Cardiac muscle cell (in vitro differentiated cells and primary cell): ENCODE measurements at regions not wholly inside any gene's neighbourhood (a gene's known extent, or its start where the extent isn't known, plus 50 kb on each side); places are given as distances from the start of the nearest gene placed in this dataset.

Experiments used
- DNase-seq, 2 donors: peaks; one replicate each; pipeline versions ENCODE4 v3.0.0 to v3.0.0-alpha.2; 2010 to 2017; ENCODE audit warnings: low read depth in 1 of 2, low spot score in 1 of 2
- H3K27ac ChIP-seq: fragments of 200-600 bp; sonication (generic); 2 replicates; pipeline ENCODE4 v1.5.1; 2016
- H3K27me3 ChIP-seq: fragments of 200-600 bp; sonication (generic); 2 replicates; pipeline ENCODE4 v1.6.0; 2016; ENCODE audit warnings: control low read depth
- H3K36me3 ChIP-seq: fragments of 200-600 bp; sonication (generic); 2 replicates; pipeline ENCODE4 v1.5.1; 2016; ENCODE audit warnings: control low read depth
- H3K4me1 ChIP-seq: fragments of 200-600 bp; sonication (generic); 2 replicates; pipeline ENCODE4 v1.8.1; 2017; ENCODE audit warnings: low read depth, mild to moderate bottlenecking, mixed run types
- H3K4me3 ChIP-seq: fragments of 200-600 bp; sonication (generic); 2 replicates; pipeline ENCODE4 v1.5.1; 2016; ENCODE audit warnings: mild to moderate bottlenecking
- H3K9me3 ChIP-seq: fragments of 200-600 bp; sonication (generic); 2 replicates; pipeline ENCODE4 v1.5.1; 2017; ENCODE audit warnings: low read depth, mild to moderate bottlenecking, control low read depth
- TF ChIP-seq, protein P1 (sequence below): IDR thresholded peaks from 2 replicates; pipeline ENCODE4 v1.5.1; 2012; ENCODE audit warnings: low read depth, mild to moderate bottlenecking, low read length

DNA sequence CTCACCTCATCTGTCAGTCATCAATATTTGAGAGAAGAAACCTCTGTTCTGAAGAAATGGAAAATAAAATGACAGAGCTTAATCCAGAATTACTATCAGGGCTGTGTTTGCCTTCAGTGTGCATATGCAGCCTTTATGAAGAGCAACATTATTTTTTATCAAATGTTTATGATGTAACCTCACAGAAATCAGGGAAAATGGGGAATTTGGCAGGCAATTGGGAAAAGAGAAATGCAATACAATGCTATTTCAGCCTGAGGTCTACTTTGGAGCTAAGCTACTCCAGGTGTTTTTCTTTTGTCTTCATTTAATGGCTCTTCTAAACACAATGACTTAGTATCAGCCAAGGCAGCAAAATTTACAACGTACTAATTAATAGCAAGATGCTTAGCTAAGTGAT, 241.1 kb upstream of the TET2 start:
- Histone ChIP-seq H3K27me3 (peaks cover 24% of the 10 kb centered on the region), H3K36me3 (no peaks in the 10 kb centered on the region), H3K27ac (no peak overlapping the region), H3K9me3 (no peaks in the 10 kb centered on the region), H3K4me3 (no peak overlapping the region), H3K4me1 (no peaks in the 10 kb centered on the region)
- TF ChIP-seq, protein P1, sequence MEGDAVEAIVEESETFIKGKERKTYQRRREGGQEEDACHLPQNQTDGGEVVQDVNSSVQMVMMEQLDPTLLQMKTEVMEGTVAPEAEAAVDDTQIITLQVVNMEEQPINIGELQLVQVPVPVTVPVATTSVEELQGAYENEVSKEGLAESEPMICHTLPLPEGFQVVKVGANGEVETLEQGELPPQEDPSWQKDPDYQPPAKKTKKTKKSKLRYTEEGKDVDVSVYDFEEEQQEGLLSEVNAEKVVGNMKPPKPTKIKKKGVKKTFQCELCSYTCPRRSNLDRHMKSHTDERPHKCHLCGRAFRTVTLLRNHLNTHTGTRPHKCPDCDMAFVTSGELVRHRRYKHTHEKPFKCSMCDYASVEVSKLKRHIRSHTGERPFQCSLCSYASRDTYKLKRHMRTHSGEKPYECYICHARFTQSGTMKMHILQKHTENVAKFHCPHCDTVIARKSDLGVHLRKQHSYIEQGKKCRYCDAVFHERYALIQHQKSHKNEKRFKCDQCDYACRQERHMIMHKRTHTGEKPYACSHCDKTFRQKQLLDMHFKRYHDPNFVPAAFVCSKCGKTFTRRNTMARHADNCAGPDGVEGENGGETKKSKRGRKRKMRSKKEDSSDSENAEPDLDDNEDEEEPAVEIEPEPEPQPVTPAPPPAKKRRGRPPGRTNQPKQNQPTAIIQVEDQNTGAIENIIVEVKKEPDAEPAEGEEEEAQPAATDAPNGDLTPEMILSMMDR = no peak
- no peak for DNase-seq

DNA sequence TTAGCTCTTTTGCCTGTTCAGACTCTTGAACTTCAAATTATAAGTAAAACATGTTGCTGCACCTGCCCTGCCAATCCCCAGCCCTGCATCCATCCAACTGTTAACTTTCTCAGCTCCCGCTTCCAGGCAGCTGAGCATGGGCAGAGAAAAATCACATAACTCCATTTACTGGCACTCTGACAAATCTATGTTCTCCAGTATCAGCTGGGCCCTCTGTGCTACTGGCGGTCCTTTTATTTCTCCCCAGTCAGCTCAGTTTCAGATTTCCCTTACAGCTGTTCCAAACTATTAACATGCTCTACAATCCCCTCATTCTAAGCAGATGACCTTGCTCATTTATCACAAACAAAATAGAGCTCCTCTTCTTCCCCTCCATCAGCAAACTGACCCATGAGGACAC, 240.4 kb upstream of the TET2 start:
- Histone ChIP-seq H3K27ac (no peak overlapping the region), H3K36me3 (no peaks in the 10 kb centered on the region), H3K27me3 (peaks cover 27% of the 10 kb centered on the region), H3K4me1 (no peaks in the 10 kb centered on the region), H3K9me3 (no peaks in the 10 kb centered on the region), H3K4me3 (no peak overlapping the region)
- no peak for DNase-seq
- TF ChIP-seq, protein P1 = no peak

DNA sequence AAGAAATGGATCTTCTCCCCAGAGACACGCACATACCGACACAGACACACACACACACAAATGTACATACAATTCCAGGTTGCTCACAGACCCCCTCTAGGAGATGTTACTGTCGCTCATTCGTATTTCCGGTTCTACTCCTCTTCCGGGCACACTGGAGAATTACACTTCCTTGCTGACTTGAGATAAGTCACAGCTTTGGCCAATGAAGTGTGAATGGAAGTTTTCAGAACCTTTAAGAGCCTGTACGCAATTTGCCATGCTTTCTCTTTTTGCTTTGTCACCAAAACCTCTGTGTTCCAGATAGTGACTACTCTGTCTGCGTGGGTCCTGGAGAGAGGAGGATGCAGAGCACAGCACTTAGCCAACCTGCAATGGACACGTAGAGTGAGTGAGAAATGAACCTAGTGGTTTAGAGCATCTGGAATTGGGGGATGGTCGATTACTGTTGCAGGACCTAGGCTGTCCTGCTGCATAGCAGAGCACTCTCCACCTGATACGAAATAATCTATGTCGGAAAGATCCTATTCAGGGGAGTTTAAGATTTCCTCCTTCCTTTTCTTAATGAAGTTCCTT, 239.5 kb upstream of the TET2 start:
- Histone ChIP-seq H3K9me3 (no peaks in the 10 kb centered on the region), H3K27ac (no peak overlapping the region), H3K4me3 (no peak overlapping the region), H3K4me1 (no peaks in the 10 kb centered on the region), H3K36me3 (no peaks in the 10 kb centered on the region), H3K27me3 (peaks cover 27% of the 10 kb centered on the region)
- TF ChIP-seq, protein P1 = no peak
- no peak for DNase-seq

DNA sequence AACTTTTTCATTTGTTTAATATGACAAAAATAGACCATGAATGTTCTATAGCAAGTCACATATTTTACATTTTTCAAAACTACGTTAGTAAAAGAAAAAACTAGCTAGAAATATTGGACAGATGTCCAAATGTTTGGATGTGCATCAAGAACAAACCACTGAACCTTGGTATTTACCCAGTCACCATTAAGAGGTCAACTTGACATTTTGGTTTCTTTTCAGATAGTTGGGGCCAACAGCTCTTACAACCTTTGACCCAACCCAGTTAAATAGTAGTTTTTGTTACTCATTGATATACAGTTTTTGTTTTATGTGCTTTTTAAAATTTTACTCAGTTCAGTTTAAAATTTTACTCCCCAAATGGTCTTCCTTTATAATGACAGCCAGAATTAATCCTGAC, 238.7 kb upstream of the TET2 start:
- Histone ChIP-seq H3K4me1 (no peaks in the 10 kb centered on the region), H3K9me3 (no peaks in the 10 kb centered on the region), H3K4me3 (no peak overlapping the region), H3K27me3 (peaks cover 27% of the 10 kb centered on the region), H3K36me3 (no peaks in the 10 kb centered on the region), H3K27ac (no peak overlapping the region)
- DNase-seq = no peak
- TF ChIP-seq, protein P1 = no peak

DNA sequence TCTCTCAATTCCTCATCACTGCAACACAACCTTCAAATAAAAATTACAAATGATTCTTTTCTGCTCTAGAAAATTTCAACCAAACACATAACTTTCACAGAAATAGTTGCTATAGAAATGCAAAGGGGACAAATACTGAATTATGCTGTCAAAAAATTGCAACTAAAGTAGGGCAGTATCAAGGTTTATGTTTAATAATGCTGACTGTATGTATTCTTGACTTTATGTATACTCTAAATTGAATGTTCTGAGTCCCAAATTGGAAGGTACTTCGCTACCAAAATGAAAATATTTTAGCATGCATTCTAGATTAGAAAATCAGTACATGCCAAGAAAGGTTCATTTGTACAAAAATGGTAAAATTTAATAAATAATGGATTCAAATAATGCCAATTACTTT, 237.3 kb upstream of the TET2 start:
- Histone ChIP-seq H3K27me3 (peaks cover 27% of the 10 kb centered on the region), H3K9me3 (no peaks in the 10 kb centered on the region), H3K4me3 (no peak overlapping the region), H3K4me1 (no peaks in the 10 kb centered on the region), H3K36me3 (no peaks in the 10 kb centered on the region), H3K27ac (no peak overlapping the region)
- no peak for DNase-seq
- TF ChIP-seq, protein P1 = no peak

DNA sequence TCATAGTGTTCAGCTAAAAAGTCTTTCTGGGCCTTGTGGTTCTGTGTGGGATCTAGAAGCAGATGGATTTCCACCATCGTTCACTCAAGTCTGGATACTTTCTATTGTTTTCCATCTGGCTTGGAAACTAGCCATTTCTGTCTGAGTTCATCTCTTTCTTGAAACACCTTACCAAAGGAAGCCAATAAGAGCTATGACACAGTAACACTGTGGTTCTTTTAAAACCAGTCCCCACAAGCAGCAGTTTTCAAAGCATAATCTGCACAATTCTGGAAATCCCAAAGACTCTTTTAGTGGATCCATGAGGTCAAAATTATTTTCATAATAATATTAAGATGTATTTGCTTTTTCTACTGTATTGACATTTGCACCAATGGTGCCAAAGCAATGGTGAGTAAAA, 234.2 kb upstream of the TET2 start:
- Histone ChIP-seq H3K4me3 (no peak overlapping the region), H3K27me3 (peaks cover 40% of the 10 kb centered on the region), H3K27ac (no peak overlapping the region), H3K4me1 (no peaks in the 10 kb centered on the region), H3K9me3 (no peaks in the 10 kb centered on the region), H3K36me3 (no peaks in the 10 kb centered on the region)
- TF ChIP-seq, protein P1 = no peak
- DNase-seq = no peak
